ENCODE measurements at regions not wholly inside any gene's neighbourhood (a gene's known extent, or its start where the extent isn't known, plus 50 kb on each side); places are given as distances from the start of the nearest gene placed in this dataset.

GRCh38 chr2:33835911-33836310 lies 236.8 kb upstream of the FAM98A start:
- Mint-ChIP-seq H3K4me1 (ENCODE audit: unreplicated experiment) (no peaks in the 10 kb centered on the region), H3K4me3 (ENCODE audit: unreplicated experiment) (no peak overlapping the region), H3K9me3 (ENCODE audit: unreplicated experiment) (no peaks in the 10 kb centered on the region), H3K27me3 (ENCODE audit: unreplicated experiment) (no peaks in the 10 kb centered on the region), H3K27ac (ENCODE audit: unreplicated experiment) (no peak overlapping the region), H3K36me3 (ENCODE audit: low read depth, unreplicated experiment) (no peaks in the 10 kb centered on the region)
- no peak for TF ChIP-seq CTCF (IDR thresholded peaks at IDR 0.05; ENCODE audit: unreplicated experiment)
- no peak for DNase-seq (ENCODE audit: low spot score)

GRCh38 chr2:33822964-33823363 lies 223.9 kb upstream of the FAM98A start:
- Mint-ChIP-seq H3K27me3 (ENCODE audit: unreplicated experiment) (no peaks in the 10 kb centered on the region), H3K36me3 (ENCODE audit: low read depth, unreplicated experiment) (no peaks in the 10 kb centered on the region), H3K4me1 (ENCODE audit: unreplicated experiment) (peaks cover 10% of the 10 kb centered on the region), H3K27ac (ENCODE audit: unreplicated experiment) (no peak overlapping the region), H3K9me3 (ENCODE audit: unreplicated experiment) (no peaks in the 10 kb centered on the region), H3K4me3 (ENCODE audit: unreplicated experiment) (no peak overlapping the region)
- no peak for DNase-seq (ENCODE audit: low spot score)
- no peak for TF ChIP-seq CTCF (IDR thresholded peaks at IDR 0.05; ENCODE audit: unreplicated experiment)

GRCh38 chr2:33812707-33813106 lies 213.6 kb upstream of the FAM98A start:
- peaks cover 14% of the 10 kb centered on the region for H3K4me1 Mint-ChIP-seq (ENCODE audit: unreplicated experiment)
- H3K27me3 Mint-ChIP-seq (ENCODE audit: unreplicated experiment), result no peaks in the 10 kb centered on the region
- H3K4me3 Mint-ChIP-seq (ENCODE audit: unreplicated experiment), result no peak overlapping the region
- no peak for DNase-seq (ENCODE audit: low spot score)
- TF ChIP-seq CTCF (IDR thresholded peaks at IDR 0.05; ENCODE audit: unreplicated experiment), result no peak
- no peaks in the 10 kb centered on the region for H3K36me3 Mint-ChIP-seq (ENCODE audit: low read depth, unreplicated experiment)
- no peak overlapping the region for H3K27ac Mint-ChIP-seq (ENCODE audit: unreplicated experiment)
- no peaks in the 10 kb centered on the region for H3K9me3 Mint-ChIP-seq (ENCODE audit: unreplicated experiment)

- Mint-ChIP-seq H3K27me3 (ENCODE audit: unreplicated experiment) (no peaks in the 10 kb centered on the region), H3K9me3 (ENCODE audit: unreplicated experiment) (no peaks in the 10 kb centered on the region), H3K27ac (ENCODE audit: unreplicated experiment) (no peak overlapping the region), H3K36me3 (ENCODE audit: low read depth, unreplicated experiment) (no peaks in the 10 kb centered on the region), H3K4me3 (ENCODE audit: unreplicated experiment) (no peak overlapping the region), H3K4me1 (ENCODE audit: unreplicated experiment) (peaks cover 14% of the 10 kb centered on the region)
- no peak for DNase-seq (ENCODE audit: low spot score)
- no peak for TF ChIP-seq CTCF (IDR thresholded peaks at IDR 0.05; ENCODE audit: unreplicated experiment)
Observed at GRCh38 chr2:33810046-33810835, 211.1 kb upstream of the FAM98A start.

GRCh38 chr2:33806041-33806440 lies 206.9 kb upstream of the FAM98A start:
- Mint-ChIP-seq H3K9me3 (ENCODE audit: unreplicated experiment) (no peaks in the 10 kb centered on the region), H3K4me1 (ENCODE audit: unreplicated experiment) (no peaks in the 10 kb centered on the region), H3K27me3 (ENCODE audit: unreplicated experiment) (no peaks in the 10 kb centered on the region), H3K4me3 (ENCODE audit: unreplicated experiment) (no peak overlapping the region), H3K27ac (ENCODE audit: unreplicated experiment) (no peak overlapping the region), H3K36me3 (ENCODE audit: low read depth, unreplicated experiment) (no peaks in the 10 kb centered on the region)
- no peak for DNase-seq (ENCODE audit: low spot score)
- no peak for TF ChIP-seq CTCF (IDR thresholded peaks at IDR 0.05; ENCODE audit: unreplicated experiment)
